Hepatocyte (in vitro differentiated cells): ENCODE measurements at regions not wholly inside any gene's neighbourhood (a gene's known extent, or its start where the extent isn't known, plus 50 kb on each side); places are given as distances from the start of the nearest gene placed in this dataset.

Experiments
- DNase-seq: peaks from one replicate; pipeline ENCODE4 v3.0.0-alpha.2; 2016; ENCODE audit warnings: low spot score
- H2AFZ ChIP-seq: fragments of 200-600 bp; sonication (generic); 2 replicates; pipeline ENCODE4 v1.6.0; 2016; ENCODE audit warnings: antibody characterized with exemption, mild to moderate bottlenecking
- H3K27ac ChIP-seq: fragments of 200-600 bp; sonication (generic); 2 replicates; pipeline ENCODE4 v1.5.1; 2016; ENCODE audit warnings: mild to moderate bottlenecking
- H3K27me3 ChIP-seq: fragments of 200-600 bp; sonication (generic); 2 replicates; pipeline ENCODE4 v1.6.1; 2016
- H3K36me3 ChIP-seq: fragments of 200-600 bp; sonication (generic); replicated peaks from 2 replicates; pipeline ENCODE4 v1.5.1; 2016; ENCODE audit warnings: low read depth; ENCODE audit not compliant: insufficient read depth
- H3K4me1 ChIP-seq: fragments of 200-600 bp; sonication (generic); 2 replicates; pipeline ENCODE4 v1.5.1; 2016; ENCODE audit warnings: mild to moderate bottlenecking, moderate library complexity; ENCODE audit not compliant: insufficient read depth
- H3K4me2 ChIP-seq: fragments of 200-600 bp; sonication (generic); 2 replicates; pipeline ENCODE4 v1.6.0; 2016
- H3K4me3 ChIP-seq: fragments of 200-600 bp; sonication (generic); 2 replicates; pipeline ENCODE4 v1.5.1; 2016; ENCODE audit warnings: mild to moderate bottlenecking
- H3K79me2 ChIP-seq: fragments of 200-600 bp; sonication (generic); 2 replicates; pipeline ENCODE4 v1.6.0; 2017; ENCODE audit warnings: mild to moderate bottlenecking
- H3K9me2 ChIP-seq: fragments of 200-600 bp; sonication (generic); replicated peaks from 2 replicates; pipeline ENCODE4 v1.6.0; 2017; ENCODE audit warnings: mild to moderate bottlenecking; ENCODE audit not compliant: insufficient read depth
- H3K9me3 ChIP-seq: fragments of 200-600 bp; sonication (generic); 2 replicates; pipeline ENCODE4 v1.5.1; 2016; ENCODE audit warnings: low read depth, mild to moderate bottlenecking
- H4K20me1 ChIP-seq: fragments of 200-600 bp; sonication (generic); 2 replicates; pipeline ENCODE4 v1.6.0; 2016; ENCODE audit warnings: mild to moderate bottlenecking; ENCODE audit not compliant: insufficient read depth, poor library complexity, severe bottlenecking
- EZH2 ChIP-seq: fragments of 200-600 bp; sonication (generic); IDR thresholded peaks from 2 replicates; pipeline ENCODE4 v1.6.1; 2016; ENCODE audit warnings: antibody characterized with exemption, mild to moderate bottlenecking, borderline replicate concordance
- EZH2phosphoT487 ChIP-seq: fragments of 200-600 bp; sonication (generic); IDR thresholded peaks from one replicate; pipeline ENCODE4 v1.6.1; 2018; ENCODE audit warnings: antibody characterized with exemption, mild to moderate bottlenecking, low read depth, moderate library complexity; ENCODE audit not compliant: unreplicated experiment, severe bottlenecking
- WGBS: methylation state at CpG from one replicate; pipeline ENCODE4 v1.1.6; 2016; ENCODE audit warnings: low lambda C conversion rate; ENCODE audit errors: missing lambda C conversion rate; 5-methylcytosine and 5-hydroxymethylcytosine counted together
- TF ChIP-seq, protein P1 (sequence below): fragments of 200-600 bp; sonication (generic); IDR thresholded peaks from 2 replicates; pipeline ENCODE4 v1.5.1; 2016; ENCODE audit warnings: antibody characterized with exemption, mild to moderate bottlenecking; ENCODE audit not compliant: poor library complexity

DNA sequence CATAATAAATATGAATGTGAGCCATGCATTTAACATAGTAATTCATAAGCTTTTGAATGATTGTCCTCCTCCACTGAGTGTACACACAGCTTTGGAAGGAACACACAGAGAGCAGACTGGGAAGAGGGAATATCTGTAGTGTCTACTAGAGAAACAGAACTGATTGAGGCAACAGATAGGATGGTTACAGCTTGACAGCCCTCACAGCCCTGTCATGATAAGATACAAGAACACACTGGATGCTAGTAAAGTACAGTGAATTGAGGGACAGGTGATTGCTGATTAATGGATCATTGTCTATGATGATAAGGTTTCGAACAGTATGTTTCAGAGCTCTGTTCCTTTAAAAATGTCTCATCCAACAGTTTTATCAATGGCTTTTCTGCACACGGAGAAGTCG lies 383.4 kb upstream of the GBE1 start:
- 86% methylated on average over 3 of the region's 3 CpGs for WGBS
- Histone ChIP-seq H3K4me3 (no peak overlapping the region), H3K36me3 (no peaks in the 10 kb centered on the region), H3K27me3 (no peaks in the 10 kb centered on the region), H3K79me2 (no peaks in the 10 kb centered on the region), H3K27ac (no peak overlapping the region), H3K4me1 (no peaks in the 10 kb centered on the region), H4K20me1 (no peaks in the 10 kb centered on the region), H3K9me3 (no peaks in the 10 kb centered on the region), H2AFZ (no peak overlapping the region), H3K4me2 (no peak overlapping the region), H3K9me2 (no peaks in the 10 kb centered on the region)
- no peak for DNase-seq
- TF ChIP-seq, protein P1, sequence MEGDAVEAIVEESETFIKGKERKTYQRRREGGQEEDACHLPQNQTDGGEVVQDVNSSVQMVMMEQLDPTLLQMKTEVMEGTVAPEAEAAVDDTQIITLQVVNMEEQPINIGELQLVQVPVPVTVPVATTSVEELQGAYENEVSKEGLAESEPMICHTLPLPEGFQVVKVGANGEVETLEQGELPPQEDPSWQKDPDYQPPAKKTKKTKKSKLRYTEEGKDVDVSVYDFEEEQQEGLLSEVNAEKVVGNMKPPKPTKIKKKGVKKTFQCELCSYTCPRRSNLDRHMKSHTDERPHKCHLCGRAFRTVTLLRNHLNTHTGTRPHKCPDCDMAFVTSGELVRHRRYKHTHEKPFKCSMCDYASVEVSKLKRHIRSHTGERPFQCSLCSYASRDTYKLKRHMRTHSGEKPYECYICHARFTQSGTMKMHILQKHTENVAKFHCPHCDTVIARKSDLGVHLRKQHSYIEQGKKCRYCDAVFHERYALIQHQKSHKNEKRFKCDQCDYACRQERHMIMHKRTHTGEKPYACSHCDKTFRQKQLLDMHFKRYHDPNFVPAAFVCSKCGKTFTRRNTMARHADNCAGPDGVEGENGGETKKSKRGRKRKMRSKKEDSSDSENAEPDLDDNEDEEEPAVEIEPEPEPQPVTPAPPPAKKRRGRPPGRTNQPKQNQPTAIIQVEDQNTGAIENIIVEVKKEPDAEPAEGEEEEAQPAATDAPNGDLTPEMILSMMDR = no peak
- TF ChIP-seq EZH2phosphoT487 (no peak), EZH2 (no peak)

DNA sequence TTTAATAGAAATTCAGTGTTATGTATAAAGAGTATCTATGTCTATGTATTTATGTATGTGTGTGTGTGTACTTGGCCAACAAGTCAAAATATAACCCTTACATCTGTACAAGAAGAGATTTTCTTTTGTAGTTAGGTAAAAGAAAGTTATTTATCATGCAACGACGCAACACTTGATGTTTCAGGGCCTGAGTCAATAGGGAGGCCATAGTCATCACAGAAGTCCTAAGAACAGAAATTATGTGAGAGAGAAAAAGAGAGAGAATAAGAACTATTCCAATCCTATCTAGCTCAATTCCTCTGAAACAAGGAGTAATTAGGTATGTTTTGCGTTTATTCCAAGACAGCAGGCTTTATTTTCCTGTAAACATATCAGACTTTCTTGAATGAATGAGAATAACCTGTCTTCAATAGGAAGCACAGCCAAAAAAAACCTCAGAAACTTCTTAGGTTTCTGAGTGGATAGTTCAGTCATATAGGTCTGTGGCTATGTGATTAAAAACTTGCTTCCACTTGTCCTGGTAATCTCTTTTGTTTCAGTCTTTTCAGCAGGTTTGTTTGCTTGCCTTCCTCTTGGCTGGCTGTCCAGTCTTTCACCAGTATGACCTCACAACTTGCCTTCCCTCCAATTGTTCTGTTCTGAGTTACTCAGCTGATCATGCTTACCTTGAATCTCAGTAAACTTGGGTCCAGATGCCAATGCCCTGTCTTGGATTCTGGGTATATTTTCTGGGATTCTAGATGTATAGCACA lies 382.4 kb upstream of the GBE1 start:
- no peaks in the 10 kb centered on the region for H3K9me2 ChIP-seq
- H3K9me3 ChIP-seq = no peaks in the 10 kb centered on the region
- no peak overlapping the region for H2AFZ ChIP-seq
- 96% methylated on average over 3 of the region's 3 CpGs for WGBS
- no peaks in the 10 kb centered on the region for H4K20me1 ChIP-seq
- no peak overlapping the region for H3K27ac ChIP-seq
- no peak overlapping the region for H3K4me2 ChIP-seq
- TF ChIP-seq EZH2 (no peak), EZH2phosphoT487 (no peak)
- TF ChIP-seq, protein P1 = no peak
- DNase-seq = no peak
- H3K36me3 ChIP-seq = no peaks in the 10 kb centered on the region
- H3K79me2 ChIP-seq = no peaks in the 10 kb centered on the region
- no peaks in the 10 kb centered on the region for H3K27me3 ChIP-seq
- no peak overlapping the region for H3K4me3 ChIP-seq
- no peaks in the 10 kb centered on the region for H3K4me1 ChIP-seq

DNA sequence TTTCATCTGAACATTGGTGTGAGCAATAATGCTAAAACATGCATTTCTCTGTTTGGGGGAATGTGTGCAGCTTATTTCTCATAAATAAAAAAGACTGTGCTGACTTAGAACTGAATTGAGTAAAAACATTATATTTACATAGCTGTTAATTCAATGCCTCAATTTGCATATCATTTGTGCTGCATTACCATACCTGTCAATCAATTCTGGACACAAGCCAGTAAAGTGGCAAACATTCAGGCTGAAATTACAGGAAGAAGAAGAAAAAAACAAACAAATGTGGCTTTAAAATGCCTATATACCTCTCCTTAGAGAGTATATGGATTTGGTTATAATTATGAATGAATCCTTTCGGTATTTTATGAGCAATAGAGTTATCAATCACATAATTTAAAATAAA lies 380.1 kb upstream of the GBE1 start:
- H3K27me3 ChIP-seq = no peaks in the 10 kb centered on the region
- H3K27ac ChIP-seq = no peak overlapping the region
- no peaks in the 10 kb centered on the region for H3K36me3 ChIP-seq
- no peak overlapping the region for H3K4me3 ChIP-seq
- H3K4me1 ChIP-seq = no peaks in the 10 kb centered on the region
- no peak for DNase-seq
- TF ChIP-seq EZH2phosphoT487 (no peak), EZH2 (no peak)
- TF ChIP-seq, protein P1 = no peak
- no peak overlapping the region for H3K4me2 ChIP-seq
- no peak overlapping the region for H2AFZ ChIP-seq
- no peaks in the 10 kb centered on the region for H3K9me3 ChIP-seq
- H3K79me2 ChIP-seq = no peaks in the 10 kb centered on the region
- H4K20me1 ChIP-seq = no peaks in the 10 kb centered on the region
- no peaks in the 10 kb centered on the region for H3K9me2 ChIP-seq
- 88% methylated on average over 1 of the region's 1 CpG for WGBS
